NCI-H2196 (cell line): ENCODE measurements at regions not wholly inside any gene's neighbourhood (a gene's known extent, or its start where the extent isn't known, plus 50 kb on each side); places are given as distances from the start of the nearest gene placed in this dataset.

ENCODE experiments used
- DNase-seq: peaks from one replicate; lab custom pipeline; 2025; ENCODE audit not compliant: unreplicated experiment; lab: John Stamatoyannopoulos, UW

DNA sequence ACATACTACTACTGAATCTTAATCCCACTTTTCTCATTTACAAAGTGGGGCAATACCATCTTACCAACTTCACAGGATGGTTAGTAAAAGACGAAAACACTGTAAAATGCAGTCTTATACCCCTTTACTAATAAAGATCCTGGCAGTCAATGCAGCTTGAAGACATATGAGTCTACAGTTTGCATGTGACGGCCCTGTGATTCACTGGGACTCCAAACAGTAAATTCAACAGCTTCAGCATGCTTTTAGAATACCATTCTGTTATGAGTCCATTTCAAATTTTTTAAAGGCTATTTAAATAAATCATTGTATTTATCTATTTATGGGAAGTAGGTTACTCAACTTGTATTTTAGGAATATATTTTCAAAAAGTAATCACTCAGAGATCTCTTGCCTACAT is 629.1 kb downstream of the LIG4 start:
- DNase-seq: no peak

DNA sequence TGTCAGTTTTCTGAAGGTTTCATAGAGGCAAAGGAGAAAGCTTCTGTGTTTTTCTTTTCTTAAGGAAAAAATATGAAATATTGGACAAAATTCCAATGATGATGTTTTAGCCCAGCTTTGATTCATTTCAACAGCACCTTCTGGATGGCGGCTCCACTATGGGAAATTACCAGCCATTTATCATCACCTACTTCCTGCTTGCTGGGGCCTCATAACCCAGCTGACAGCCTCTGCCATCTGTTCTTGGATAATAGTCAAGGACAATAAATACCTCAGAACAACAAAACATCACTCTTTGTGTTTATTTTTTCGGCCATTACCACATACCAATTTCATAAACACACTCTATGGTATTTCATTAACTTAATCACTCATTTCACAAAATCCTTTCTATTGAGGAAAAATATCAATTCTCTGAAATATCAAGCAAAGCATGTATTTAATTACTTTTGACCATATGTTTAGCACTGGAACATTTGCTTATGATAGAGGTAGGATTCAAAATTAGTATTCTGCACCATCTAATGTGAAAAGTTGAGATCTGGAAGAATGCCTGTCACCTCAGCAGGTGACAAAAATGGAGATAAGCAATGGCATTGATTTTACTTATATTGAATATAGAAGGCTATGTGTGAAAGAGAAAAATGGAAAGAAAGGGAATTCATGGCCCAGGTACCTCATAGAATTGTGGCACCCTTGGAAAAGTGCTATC is 629.7 kb downstream of the LIG4 start:
- DNase-seq: no peak

DNA sequence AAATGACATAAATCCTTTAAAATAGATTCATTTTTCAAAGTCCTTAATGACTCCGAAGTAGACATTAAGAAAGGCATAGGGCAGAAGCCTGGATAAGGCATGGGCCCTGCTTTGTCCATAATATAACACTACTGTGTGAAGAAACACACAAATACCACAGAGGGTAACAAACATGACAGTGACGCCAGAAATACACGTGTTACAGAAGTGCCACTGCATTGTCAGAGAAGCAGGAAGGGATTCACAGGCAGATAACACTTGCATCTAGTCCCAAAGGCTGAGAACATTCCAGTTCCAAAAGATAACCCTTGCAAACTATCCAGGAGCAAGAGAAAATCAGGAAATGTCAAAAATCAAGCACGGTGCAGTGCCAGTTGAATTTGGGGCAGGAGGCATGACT is 633.2 kb downstream of the LIG4 start:
- no peak for DNase-seq

DNA sequence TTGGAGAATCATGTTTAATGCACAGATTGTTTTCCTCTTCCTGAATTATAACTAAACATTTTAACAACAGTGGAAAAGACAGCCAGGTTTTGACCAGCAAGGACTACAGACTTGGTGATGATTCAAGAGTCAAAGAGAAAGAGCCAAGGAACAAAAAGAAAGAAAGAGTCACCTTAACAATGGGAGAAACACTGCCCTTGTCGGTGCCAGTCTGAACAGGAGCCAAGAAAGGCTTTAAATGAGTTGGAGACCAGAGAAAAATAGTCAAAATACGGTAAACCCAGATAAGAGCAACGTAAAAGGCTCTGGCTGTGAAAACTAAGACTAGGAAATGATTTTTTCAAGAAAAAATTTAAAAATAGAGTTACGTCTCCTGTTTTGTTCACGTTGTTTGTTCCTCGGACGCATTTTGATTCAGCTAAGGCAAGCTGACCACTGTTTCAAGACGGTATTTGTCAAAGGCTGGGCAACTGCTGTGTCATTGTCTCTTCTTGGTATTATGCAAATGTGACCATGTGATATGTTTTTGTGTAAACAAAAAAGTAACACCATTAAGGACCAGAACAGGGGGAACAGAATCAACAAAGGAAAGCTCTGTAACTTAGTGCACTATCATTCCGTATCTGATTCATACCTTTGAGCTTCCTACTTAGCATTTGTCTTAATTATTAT is 634.5 kb downstream of the LIG4 start:
- DNase-seq: no peak

DNA sequence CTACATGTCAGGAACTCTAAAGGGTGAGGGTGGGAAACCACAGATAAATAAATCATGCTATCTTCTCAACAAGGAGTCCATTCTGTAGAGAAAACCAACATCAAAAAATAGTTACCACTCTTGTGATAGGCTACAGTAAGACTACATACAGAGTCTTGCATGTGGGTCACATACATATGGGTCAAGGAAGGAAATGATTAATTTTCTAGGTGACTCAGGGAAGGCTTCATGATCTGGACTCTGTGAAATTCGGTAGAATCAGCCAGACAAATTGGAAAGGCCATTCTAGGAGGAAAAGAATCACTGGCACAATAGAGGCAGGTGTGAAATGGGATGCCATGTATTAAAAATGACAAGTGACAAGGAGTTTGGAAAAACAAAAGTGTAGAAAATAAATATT is 638.9 kb downstream of the LIG4 start:
- DNase-seq: no peak

DNA sequence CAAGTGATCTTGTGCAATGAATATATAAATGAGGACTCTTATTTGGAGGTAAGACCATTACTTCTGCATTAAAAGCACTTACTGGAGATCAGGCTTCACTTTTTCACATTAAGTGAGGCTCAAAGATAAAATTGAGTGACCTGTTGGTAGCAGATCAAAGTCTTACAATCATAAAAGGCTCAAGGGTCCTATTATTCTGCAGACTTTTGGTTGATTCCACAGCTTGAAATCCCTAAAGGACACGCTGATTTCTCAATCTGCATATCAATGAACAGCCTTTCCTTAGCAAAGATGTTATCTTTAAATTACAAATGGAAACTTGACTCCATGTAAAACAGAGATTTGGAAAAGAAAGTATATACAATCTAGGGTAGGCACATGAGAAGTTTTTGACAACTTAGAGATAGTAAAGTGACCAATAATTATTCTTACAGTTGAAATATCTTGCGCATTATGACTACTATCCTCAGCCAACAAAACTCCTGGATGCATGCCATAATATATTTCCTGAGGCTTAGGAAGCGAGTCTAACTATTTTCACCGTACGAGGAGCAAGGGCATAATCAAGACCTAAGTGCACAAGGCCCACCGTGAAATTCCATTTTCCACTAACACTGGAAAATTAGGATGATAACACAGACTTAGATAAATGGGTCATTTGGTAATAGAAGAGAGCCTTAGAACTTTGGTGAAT is 640.7 kb downstream of the LIG4 start:
- no peak for DNase-seq

DNA sequence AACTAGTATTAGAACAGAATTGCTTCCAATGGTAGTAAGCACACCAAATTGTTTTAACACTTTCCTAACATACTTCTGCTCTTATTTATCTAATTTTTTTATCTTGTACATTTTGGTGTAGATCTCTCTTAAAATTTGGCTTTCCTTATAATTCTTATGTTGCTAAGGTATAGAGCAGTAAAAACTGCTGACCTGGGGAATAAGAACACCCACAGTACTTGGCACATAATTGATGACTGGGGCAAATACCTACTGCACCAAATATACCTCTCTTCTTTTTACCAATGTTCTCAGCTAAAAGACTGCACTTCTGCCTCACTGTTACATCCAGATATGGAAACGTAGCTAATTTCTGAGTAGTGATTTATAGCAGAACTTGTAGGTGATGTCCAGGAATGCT is 642.2 kb downstream of the LIG4 start:
- DNase-seq: no peak

DNA sequence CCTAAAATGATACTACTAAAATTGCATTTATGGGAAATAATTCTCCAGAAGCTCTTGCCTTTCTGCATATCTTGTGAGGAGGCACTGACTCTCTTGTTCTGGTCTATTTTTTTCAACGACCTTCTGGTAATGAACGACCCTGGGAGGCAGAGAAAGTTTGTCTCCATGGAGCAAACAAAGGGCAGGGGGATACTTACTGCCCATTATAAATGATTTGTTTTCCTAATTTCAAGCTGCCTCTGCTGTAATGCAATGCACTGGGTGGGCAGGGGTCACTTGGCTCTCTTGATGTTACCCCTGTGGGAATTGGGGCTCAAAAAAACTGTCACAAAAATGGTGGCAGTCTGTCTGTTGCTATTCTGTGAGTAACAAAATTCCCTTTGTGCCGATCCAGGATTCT is 643.2 kb downstream of the LIG4 start:
- no peak for DNase-seq

DNA sequence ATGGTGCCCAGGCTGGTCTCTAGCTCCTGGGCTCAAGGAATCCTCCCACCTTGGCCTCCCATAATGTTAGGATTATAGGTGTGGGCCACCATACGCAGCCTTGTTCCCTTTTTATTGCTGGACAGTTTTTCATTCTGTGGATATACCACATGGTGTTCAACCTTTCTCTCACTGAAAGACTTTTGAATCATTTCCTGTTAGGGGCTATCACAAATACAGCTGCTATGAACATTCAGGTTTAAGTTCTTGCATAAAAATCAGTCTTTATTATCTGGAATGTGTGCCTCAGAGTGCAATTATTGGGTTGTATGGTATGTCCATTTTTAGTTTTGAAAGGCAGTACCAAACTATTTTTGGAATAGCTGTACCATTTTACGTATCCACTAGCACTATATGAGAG is 647.2 kb downstream of the LIG4 start:
- DNase-seq: no peak

DNA sequence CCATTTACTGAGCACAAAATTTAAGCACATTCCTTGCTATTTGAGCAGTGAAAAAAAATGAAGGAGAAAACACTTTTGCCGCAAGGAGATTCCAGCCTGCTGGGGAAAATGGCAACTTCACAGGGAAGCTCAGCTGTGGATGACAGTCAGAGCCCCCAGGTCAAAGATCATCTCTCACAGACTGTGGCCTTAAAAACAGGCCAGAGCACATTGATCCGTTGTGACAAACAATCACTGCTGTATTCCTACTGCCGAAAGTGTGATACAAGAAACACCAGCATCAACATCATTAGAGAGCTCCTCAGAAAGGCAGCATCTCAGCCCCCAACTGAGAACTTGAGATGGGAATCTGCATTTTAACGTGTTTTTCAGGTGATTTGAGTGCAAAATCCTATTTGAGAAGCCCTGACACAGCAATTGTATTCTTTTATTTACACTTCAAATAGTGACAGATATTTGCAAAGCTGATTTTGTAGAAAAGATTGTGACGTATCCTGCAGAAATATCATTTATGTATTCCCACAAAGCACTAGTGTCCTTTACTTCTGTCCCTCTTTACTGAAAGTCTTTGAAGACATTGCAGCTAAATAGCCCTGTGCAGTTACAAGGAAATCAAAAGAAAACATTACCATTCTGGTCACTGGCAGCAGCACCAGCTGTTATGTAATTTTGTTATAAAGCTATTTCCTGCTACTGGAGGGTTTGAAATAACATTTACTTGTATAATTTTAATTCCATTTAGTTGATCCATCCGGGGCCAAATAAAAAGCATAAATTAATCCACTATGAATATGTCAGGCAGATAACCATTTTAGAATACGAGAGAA is 652.0 kb downstream of the LIG4 start:
- DNase-seq: no peak

DNA sequence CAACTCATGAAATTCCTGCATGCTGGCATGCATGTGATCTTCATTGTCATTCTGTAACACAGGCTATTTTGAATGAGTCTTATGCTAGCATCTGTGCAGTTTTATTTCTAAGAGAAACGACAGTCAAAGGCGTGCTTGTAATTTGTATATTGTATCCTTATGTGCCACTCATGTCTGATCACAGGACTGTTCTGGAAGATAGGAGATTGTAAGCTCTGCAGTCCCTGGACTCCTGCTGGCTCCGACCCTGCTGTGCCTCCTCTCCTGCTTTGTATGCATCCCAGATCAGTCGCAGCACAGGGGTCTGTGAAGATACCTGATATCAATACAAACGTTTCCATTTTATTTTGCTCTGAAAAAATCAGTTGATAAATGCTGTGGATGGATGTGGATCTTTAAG is 653.1 kb downstream of the LIG4 start:
- DNase-seq: no peak

DNA sequence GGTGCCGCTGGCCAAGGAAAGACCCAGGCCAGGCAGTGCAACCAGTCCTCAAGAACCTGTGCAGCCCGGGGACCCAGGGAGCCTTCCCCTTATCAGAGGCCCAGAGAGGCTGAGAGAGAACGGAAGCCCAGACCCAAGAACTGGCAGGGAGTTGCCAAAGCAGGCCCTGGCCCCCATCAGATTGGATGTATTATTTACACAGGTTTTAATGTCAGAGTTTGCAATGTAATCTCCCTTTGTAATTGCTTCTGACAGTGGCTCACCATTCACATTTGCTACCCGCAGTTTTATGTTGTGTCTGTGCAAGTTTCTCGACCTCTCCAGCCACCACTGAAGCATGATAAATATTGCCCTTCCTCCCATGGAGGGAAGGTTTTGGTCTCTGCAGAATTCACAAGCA is 660.9 kb downstream of the LIG4 start:
- peak; percentile 25 for DNase-seq

DNA sequence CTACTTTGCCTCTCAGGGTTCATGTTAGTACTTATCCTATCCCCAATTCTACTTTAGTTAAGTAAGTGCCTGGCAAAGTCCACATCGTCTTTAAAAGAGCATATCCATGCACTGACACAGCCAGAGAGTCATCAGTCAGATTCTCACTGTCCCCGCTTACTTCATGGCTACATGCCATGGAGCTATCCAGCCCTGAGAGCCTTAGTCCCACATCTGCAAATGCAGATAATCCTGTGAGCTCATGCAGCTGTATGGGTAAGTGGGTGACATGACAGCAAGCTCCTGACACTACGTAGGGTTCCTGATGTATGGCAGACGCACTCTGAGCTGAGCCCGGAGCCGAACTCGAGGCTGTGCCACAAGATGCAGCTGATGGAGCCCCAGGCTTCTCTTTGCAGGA is 661.5 kb downstream of the LIG4 start:
- no peak for DNase-seq

DNA sequence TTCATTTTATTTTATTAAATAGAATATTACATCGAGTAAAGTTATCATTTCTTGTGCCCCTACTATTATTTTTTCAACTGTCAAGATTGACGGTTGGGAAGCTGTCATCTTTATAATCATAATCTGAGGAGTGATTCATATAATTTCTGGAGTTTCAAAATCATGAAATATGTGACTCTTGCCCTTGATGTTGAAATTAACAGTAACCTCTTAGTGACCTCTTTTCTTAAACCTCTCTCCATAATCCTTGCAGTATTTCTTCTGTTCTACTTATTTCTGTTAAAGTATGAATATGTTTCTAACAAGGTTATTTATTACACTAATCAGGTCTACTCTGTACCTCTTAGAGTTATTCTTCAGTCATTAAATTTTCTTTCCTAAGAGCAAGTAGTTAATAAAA is 663.8 kb downstream of the LIG4 start:
- no peak for DNase-seq

DNA sequence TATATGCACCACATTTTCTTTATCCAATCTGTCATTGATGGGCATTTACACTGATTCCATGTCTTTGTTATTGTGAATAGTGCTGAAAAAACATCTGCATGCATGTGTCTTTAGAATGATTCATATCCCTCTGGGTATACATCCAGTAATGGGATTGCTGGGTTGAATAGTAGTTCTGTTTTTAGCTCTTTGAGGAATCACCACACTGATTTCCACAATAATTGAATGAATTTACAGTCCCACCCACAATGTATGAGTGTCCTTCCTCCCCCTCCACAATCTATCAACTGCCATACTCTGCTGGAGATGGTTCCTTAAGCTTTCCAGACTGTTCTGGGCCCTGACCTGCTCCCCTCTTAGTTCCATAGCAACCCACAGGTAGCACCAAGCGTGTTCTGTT is 667.0 kb downstream of the LIG4 start:
- DNase-seq: no peak

DNA sequence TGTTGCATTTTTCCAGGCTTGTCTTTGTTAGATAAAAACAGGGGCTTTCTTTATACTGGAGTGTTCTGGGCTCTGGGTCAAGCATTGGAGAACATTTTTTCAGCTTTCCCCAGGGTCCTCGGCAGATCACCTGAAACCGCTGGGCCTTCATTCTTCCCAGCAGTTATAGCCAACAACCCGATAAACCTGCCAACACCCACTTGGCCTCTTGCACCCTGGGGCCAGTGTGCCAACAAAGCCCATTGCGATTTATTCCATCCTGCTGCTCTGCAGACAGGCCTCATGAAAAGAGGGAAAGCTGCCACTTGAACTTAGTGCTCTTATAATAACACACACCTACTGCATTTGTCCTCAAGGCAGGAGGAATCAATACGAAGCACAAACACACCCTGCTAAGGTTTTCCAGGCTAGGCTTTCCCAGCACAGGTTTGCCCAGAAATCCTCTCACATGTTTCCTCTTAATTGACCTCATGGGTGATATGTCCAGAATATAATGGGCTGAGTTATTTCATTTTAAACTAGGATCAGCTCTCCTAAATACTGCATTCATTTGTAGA is 669.3 kb downstream of the LIG4 start:
- peak; percentile 52 for DNase-seq

DNA sequence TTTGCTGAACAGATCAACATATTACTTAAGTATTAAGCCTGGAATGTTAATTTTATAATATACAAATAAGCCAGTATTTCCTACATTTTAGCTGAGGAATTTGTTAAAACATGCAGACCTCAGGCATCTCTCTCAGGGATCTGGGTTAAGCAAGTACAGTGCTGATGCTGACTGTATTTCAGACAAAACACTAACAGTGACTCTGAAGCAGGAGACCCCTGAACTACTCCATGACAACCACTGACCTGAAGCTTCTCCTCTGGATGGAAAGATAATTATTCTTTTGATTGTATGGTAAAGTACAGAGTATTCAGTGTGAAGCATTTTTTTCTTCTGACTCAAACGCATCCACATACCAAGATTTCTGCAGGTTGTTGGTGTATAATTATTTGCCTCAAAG is 680.8 kb downstream of the LIG4 start:
- no peak for DNase-seq

DNA sequence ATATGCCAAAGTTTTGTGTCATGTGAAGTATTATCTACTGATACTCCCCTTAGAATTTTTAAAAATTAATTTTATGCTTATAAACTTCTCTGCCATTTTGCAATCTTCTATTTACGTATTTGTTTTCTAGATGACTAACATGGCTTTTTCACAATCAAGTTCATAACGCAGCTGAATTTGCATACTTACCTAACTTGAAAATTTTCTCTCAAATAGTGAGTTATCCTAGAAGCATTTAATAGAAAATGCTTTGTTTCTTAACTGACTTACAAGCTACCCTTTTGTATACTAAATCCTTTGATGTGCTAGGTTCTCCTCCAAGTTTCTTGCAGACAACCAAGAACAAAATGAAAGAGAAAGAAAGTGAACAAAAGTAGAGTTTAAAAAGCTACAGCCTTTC is 683.5 kb downstream of the LIG4 start:
- DNase-seq: no peak

DNA sequence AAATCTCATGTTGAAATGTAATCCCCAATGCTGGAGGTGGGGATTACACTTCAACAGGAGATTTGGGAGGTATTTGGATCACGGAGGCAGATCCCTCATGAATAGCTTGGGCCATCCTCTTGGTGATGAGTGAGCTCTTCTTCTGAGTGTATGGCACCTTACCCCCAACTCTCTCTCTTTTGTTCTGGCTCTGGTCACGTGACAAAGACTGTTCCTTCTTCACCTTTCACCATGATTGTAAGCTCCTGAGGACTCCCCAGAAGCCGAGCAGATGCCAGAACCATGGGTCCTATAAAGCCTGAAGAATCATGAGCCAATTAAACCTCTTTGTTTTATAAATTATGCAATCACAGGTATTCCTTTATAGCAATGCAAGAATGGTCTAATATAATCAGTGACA is 684.2 kb downstream of the LIG4 start:
- no peak for DNase-seq

DNA sequence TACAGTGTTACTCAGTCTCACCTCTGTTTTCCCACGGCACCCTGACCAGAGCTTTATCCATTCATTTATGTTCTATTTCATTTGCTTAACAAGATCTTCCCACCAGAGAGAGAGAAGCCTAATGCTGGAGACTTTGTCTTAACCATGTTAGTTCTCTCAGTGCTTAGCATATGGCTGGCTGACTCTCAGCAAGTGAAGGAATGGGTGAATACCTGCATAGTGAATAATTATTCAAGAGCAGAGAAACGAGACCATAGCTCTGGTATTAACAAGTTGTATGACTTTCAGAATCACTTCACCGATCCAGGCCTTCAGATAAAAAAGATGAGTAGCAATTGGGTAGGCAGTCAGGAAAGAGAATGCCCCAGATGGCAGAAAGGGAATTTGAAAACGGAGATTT is 686.3 kb downstream of the LIG4 start:
- DNase-seq: no peak

DNA sequence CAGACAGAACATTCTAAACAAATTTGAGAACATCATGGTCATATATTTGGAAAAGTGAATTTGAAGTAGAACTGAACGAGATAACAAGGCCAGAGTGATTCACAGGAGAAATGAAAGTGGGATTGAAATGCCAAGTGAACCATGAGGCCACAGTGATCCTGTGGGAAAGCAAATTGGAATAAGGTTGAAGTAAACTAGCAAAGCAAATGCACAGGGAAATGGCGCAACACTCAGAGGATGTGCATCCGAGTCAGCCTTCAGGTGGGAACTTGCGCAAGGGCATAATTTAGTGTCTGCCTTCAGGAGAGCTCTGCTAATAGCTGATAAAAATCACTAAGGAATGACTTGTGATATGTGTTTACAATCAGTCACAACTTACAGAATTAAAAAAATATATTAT is 696.6 kb downstream of the LIG4 start:
- no peak for DNase-seq
